T-helper 9 cell (primary cell): ENCODE measurements at regions not wholly inside any gene's neighbourhood (a gene's known extent, or its start where the extent isn't known, plus 50 kb on each side); places are given as distances from the start of the nearest gene placed in this dataset.

ENCODE experiments used
- DNase-seq: peaks from one replicate; pipeline ENCODE4 v3.0.0-alpha.2; 2020

- DNase-seq: no peak
These were observed 77.6 kb upstream of the PARP11 start for GRCh38 chr12:3950714-3951320.

- no peak for DNase-seq
These were observed 74.6 kb upstream of the PARP11 start for GRCh38 chr12:3947781-3948180.

GRCh38 chr12:3945671-3946070 lies 72.5 kb upstream of the PARP11 start:
- no peak for DNase-seq

GRCh38 chr12:3944620-3945019 lies 71.4 kb upstream of the PARP11 start:
- DNase-seq: no peak

GRCh38 chr12:3938042-3938544 lies 64.9 kb upstream of the PARP11 start:
- DNase-seq: no peak

- no peak for DNase-seq
These were observed 61.9 kb upstream of the PARP11 start for GRCh38 chr12:3935078-3935477.

- no peak for DNase-seq
These were observed 60.6 kb upstream of the PARP11 start for GRCh38 chr12:3933819-3934192.

GRCh38 chr12:3933074-3933818 lies 60.0 kb upstream of the PARP11 start:
- no peak for DNase-seq

GRCh38 chr12:3931776-3932175 lies 58.6 kb upstream of the PARP11 start:
- DNase-seq: no peak

GRCh38 chr12:3931206-3931605 lies 58.0 kb upstream of the PARP11 start:
- no peak for DNase-seq

GRCh38 chr12:3929875-3930615 lies 56.8 kb upstream of the PARP11 start:
- DNase-seq: no peak

- no peak for DNase-seq
These were observed 55.5 kb upstream of the PARP11 start for GRCh38 chr12:3928538-3929184.

GRCh38 chr12:3925621-3926020 lies 52.4 kb upstream of the PARP11 start:
- no peak for DNase-seq

- DNase-seq: no peak
These were observed 51.6 kb upstream of the PARP11 start for GRCh38 chr12:3924761-3925160.

GRCh38 chr12:3923021-3923420 lies 49.8 kb upstream of the PARP11 start:
- no peak for DNase-seq
